SJCRH30 (cell line): ENCODE measurements at regions not wholly inside any gene's neighbourhood (a gene's known extent, or its start where the extent isn't known, plus 50 kb on each side); places are given as distances from the start of the nearest gene placed in this dataset.
"Not testable (repeated sequence)": the region's sequence is repeated elsewhere in the genome, so short reads cannot be mapped to it uniquely, and the experiment has no call there.

Experiments
- DNase-seq, 2 experiments: peaks; one replicate each; pipeline ENCODE4 v3.0.0-alpha.2; 2015 to 2020
- H3K27ac ChIP-seq: fragments of 250-450 bp; sonication (Bioruptor Pico); 2 replicates; pipeline ENCODE4 v1.5.1; 2020; ENCODE audit warnings: mild to moderate bottlenecking, moderate library complexity
- H3K27me3 ChIP-seq: fragments of 250-450 bp; sonication (Bioruptor Pico); 2 replicates; pipeline ENCODE4 v1.5.1; 2020; ENCODE audit warnings: mild to moderate bottlenecking, moderate library complexity
- H3K36me3 ChIP-seq: fragments of 250-450 bp; sonication (Bioruptor Pico); 2 replicates; pipeline ENCODE4 v1.5.1; 2020; ENCODE audit warnings: mild to moderate bottlenecking, moderate library complexity
- H3K4me1 ChIP-seq: fragments of 250-450 bp; sonication (Bioruptor Pico); 2 replicates; pipeline ENCODE4 v1.5.1; 2020; ENCODE audit warnings: mild to moderate bottlenecking, moderate library complexity
- H3K4me3 ChIP-seq: fragments of 250-450 bp; sonication (Bioruptor Pico); 2 replicates; pipeline ENCODE4 v1.5.1; 2020; ENCODE audit warnings: mild to moderate bottlenecking, moderate library complexity
- H3K9me3 ChIP-seq: fragments of 250-450 bp; sonication (Bioruptor Pico); replicated peaks from 2 replicates; pipeline ENCODE4 v1.5.1; 2020; ENCODE audit warnings: mild to moderate bottlenecking, moderate library complexity

DNA sequence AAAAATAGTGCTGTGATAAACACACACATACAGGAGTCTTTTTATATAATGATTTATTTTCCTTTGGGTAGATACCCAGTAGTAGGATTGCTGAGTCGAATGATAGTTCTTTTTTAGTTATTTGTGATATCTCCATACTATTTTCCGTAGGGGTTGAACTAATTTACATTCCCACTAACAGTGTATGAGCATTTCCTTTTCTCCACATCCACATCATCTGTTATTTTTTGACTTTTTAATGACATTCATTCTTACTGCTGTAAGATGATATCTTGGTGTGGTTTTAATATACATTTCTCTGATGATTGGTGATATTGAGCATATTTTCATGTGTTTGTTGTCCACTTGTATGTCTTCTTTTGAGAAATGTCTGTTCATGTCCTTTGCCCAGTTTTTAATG is 78.3 kb downstream of the NIBAN1 start:
- H3K27me3 ChIP-seq = no peaks in the 10 kb centered on the region
- H3K4me3 ChIP-seq = no peak overlapping the region
- H3K9me3 ChIP-seq = no peaks in the 10 kb centered on the region
- no peaks in the 10 kb centered on the region for H3K4me1 ChIP-seq
- no peaks in the 10 kb centered on the region for H3K36me3 ChIP-seq
- no peak overlapping the region for H3K27ac ChIP-seq
- DNase-seq = no peak

- H3K4me3 ChIP-seq = no peak overlapping the region
- no peaks in the 10 kb centered on the region for H3K27me3 ChIP-seq
- no peaks in the 10 kb centered on the region for H3K4me1 ChIP-seq
- no peak overlapping the region for H3K27ac ChIP-seq
- DNase-seq = no peak
- no peaks in the 10 kb centered on the region for H3K9me3 ChIP-seq
- no peaks in the 10 kb centered on the region for H3K36me3 ChIP-seq
These were observed 79.2 kb downstream of the NIBAN1 start for GRCh38 chr1:184895086-184895485.

DNA sequence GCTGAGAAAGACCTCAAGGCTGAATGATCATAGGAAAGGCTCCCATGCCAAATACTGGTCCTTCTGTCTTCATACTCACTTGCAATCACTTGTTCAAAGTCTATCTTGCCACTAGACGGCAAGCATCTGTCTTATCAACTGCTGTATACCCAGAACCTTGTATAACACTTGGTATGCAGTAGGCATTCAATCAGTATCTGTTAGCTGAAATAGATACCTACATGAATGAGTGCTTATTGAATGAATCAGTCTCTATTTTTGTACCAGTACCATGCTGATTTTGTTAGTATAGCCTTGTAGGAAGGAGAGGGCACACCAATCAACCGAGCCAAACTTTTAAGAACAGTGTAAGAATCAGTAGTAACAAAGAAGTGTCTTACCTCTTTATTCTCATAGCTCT is 80.6 kb downstream of the NIBAN1 start:
- Histone ChIP-seq H3K9me3 (no peaks in the 10 kb centered on the region), H3K27ac (no peak overlapping the region), H3K4me3 (no peak overlapping the region), H3K27me3 (no peaks in the 10 kb centered on the region), H3K4me1 (no peaks in the 10 kb centered on the region), H3K36me3 (no peaks in the 10 kb centered on the region)
- DNase-seq = no peak

DNA sequence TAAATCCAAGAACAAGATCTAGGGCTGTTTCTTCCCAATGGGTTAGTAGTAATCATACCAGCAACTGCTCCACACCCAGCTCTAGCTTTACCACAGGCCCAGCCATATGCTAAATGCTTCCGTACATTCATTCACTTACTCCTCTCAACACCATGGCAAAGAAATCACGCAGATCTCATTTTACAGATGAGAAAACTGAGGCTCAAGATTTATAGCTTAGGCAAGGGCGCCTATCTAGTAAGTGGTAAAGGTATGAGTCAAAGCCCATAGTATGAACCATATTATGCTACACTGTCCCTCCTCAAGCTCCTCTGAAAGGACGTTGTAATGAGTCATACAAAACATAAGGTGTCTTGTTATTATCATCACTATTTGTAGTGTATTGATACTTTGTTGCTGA is 82.2 kb downstream of the NIBAN1 start:
- Histone ChIP-seq H3K4me3 (no peak overlapping the region), H3K9me3 (no peaks in the 10 kb centered on the region), H3K36me3 (no peaks in the 10 kb centered on the region), H3K4me1 (no peaks in the 10 kb centered on the region), H3K27ac (no peak overlapping the region), H3K27me3 (no peaks in the 10 kb centered on the region)
- no peak for DNase-seq

DNA sequence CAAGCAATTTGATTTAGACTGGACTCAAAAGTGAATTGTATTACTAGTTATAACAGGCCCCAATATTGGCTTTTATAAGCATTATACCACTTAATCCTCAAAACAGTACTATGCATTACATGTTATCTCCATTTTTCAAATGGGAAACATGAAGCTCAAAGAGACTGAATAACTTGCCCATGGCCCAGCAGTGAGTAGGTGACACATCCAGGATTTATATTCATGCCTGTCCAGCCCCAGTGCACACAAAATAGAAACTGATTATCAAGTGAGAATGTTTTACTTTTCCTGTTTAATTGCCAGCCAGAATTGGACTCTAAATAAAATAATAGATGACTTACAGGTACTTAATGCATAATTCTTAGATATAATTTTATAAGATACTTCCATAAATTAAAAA is 82.9 kb downstream of the NIBAN1 start:
- Histone ChIP-seq H3K4me1 (no peaks in the 10 kb centered on the region), H3K4me3 (no peak overlapping the region), H3K27ac (no peak overlapping the region), H3K9me3 (no peaks in the 10 kb centered on the region), H3K36me3 (no peaks in the 10 kb centered on the region), H3K27me3 (no peaks in the 10 kb centered on the region)
- DNase-seq = no peak

GRCh38 chr1:184890539-184890973 is 83.8 kb downstream of the NIBAN1 start:
- H3K36me3 ChIP-seq = no peaks in the 10 kb centered on the region
- no peaks in the 10 kb centered on the region for H3K9me3 ChIP-seq
- no peak overlapping the region for H3K27ac ChIP-seq
- H3K4me3 ChIP-seq = no peak overlapping the region
- H3K4me1 ChIP-seq = no peaks in the 10 kb centered on the region
- no peak for DNase-seq
- H3K27me3 ChIP-seq = no peaks in the 10 kb centered on the region

DNA sequence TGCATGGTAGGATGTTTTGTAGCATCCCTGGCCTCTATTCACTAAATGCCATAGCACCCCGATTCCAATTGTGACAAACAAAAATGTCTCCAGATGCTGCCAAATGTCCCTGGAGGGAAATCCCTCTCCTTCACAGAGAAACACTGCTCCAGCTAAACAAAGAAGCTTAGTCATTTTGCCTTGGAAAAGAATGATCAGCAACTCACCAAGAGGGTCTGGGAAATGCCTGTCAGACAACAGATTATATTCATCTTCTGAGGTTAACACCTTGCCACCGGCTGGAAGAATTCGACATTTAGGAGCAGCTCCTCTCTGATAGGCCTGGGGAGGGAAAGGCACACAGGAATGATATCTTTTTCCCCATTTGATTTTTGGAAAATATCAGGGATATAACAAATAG is 84.4 kb downstream of the NIBAN1 start:
- H3K4me3 ChIP-seq = no peak overlapping the region
- H3K36me3 ChIP-seq = no peaks in the 10 kb centered on the region
- H3K27ac ChIP-seq = no peak overlapping the region
- H3K9me3 ChIP-seq = no peaks in the 10 kb centered on the region
- no peaks in the 10 kb centered on the region for H3K27me3 ChIP-seq
- no peaks in the 10 kb centered on the region for H3K4me1 ChIP-seq
- DNase-seq = no peak

- Histone ChIP-seq H3K27ac (no peak overlapping the region), H3K36me3 (no peaks in the 10 kb centered on the region), H3K4me3 (no peak overlapping the region)
These were observed 85.1 kb downstream of the NIBAN1 start for GRCh38 chr1:184889166-184889565.

GRCh38 chr1:184888505-184888904 is 85.8 kb downstream of the NIBAN1 start:
- no peaks in the 10 kb centered on the region for H3K27me3 ChIP-seq
- no peak overlapping the region for H3K27ac ChIP-seq
- H3K9me3 ChIP-seq = no peaks in the 10 kb centered on the region
- H3K36me3 ChIP-seq = no peaks in the 10 kb centered on the region
- H3K4me3 ChIP-seq = no peak overlapping the region
- DNase-seq = no peak
- no peaks in the 10 kb centered on the region for H3K4me1 ChIP-seq

More at GRCh38 chr1:184889166-184889565, 85.1 kb downstream of the NIBAN1 start:
- no peaks in the 10 kb centered on the region for H3K4me1 ChIP-seq
- H3K27me3 ChIP-seq = no peaks in the 10 kb centered on the region
- H3K9me3 ChIP-seq = no peaks in the 10 kb centered on the region
- no peak for DNase-seq

- no peak overlapping the region for H3K27ac ChIP-seq
- no peaks in the 10 kb centered on the region for H3K9me3 ChIP-seq
- no peak overlapping the region for H3K4me3 ChIP-seq
- H3K4me1 ChIP-seq = no peaks in the 10 kb centered on the region
- H3K27me3 ChIP-seq = no peaks in the 10 kb centered on the region
- no peak for DNase-seq
- no peaks in the 10 kb centered on the region for H3K36me3 ChIP-seq
These were observed 91.1 kb downstream of the NIBAN1 start for GRCh38 chr1:184882957-184883815.

DNA sequence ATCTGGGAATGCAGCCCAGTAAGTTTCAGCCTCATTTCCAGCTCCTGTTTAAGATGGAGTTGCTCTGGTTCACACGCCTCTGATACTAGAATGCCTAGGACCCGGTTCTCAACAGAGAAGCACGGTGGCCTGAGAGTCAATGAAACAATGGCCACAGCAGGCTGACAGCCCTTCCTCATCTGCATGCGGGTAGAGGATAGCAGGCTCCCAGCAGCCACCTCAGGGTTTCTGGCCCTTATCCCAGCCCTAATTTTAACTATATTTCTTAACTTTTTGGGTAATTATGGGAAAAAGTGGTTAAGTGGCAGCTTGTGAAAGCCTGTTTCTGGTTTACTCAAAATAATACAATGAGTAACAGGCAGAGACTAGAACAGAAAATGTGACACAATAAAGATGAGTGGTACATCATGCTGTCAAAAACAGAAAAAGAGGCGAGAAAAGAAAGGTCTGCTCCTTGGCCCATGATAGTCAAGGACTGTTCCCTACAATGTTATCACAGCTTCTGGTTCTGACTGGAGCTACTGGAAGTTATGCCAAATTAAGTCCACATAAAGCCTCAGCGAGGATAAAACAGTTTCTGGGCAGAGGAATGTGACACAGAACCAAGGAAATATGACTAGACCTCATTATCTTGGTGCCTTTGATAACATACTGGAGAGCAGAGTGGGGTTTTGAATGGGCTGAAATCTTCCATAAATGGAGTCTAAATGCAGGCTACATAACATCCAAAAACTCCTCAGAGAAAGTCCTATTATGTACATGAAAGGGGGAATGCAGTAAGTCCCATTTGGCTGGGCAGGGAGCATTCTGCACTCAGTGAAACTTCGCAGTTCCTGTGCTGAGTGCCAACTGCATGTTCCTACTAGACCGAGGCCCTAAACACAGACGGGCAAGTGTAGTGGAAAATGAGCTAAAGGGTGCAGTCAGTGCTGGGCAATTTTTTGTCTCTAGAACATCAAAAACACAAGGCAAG is 92.1 kb downstream of the NIBAN1 start:
- Histone ChIP-seq H3K36me3 (no peaks in the 10 kb centered on the region), H3K27ac (no peak overlapping the region), H3K27me3 (no peaks in the 10 kb centered on the region), H3K4me1 (no peaks in the 10 kb centered on the region), H3K9me3 (no peaks in the 10 kb centered on the region), H3K4me3 (no peak overlapping the region)
- no peak for DNase-seq

- no peak overlapping the region for H3K4me3 ChIP-seq
- H3K27ac ChIP-seq = no peak overlapping the region
- no peaks in the 10 kb centered on the region for H3K4me1 ChIP-seq
- H3K36me3 ChIP-seq = no peaks in the 10 kb centered on the region
- DNase-seq = no peak
- H3K27me3 ChIP-seq = no peaks in the 10 kb centered on the region
- H3K9me3 ChIP-seq = no peaks in the 10 kb centered on the region
These were observed 94.3 kb downstream of the NIBAN1 start for GRCh38 chr1:184879876-184880557.

- Histone ChIP-seq H3K27ac (no peak overlapping the region), H3K27me3 (no peaks in the 10 kb centered on the region), H3K4me3 (no peak overlapping the region), H3K36me3 (no peaks in the 10 kb centered on the region), H3K4me1 (no peaks in the 10 kb centered on the region), H3K9me3 (no peaks in the 10 kb centered on the region)
- DNase-seq = no peak
These were observed 95.7 kb downstream of the NIBAN1 start for GRCh38 chr1:184878602-184879001.

GRCh38 chr1:184878002-184878401 is 96.3 kb downstream of the NIBAN1 start:
- no peak for DNase-seq
- Histone ChIP-seq H3K36me3 (no peaks in the 10 kb centered on the region), H3K27ac (no peak overlapping the region), H3K9me3 (no peaks in the 10 kb centered on the region), H3K4me3 (no peak overlapping the region), H3K27me3 (no peaks in the 10 kb centered on the region), H3K4me1 (no peaks in the 10 kb centered on the region)

GRCh38 chr1:184876015-184876414 is 98.3 kb downstream of the NIBAN1 start:
- H3K9me3 ChIP-seq, H3K4me1 ChIP-seq, H3K27ac ChIP-seq, DNase-seq, H3K27me3 ChIP-seq, H3K36me3 ChIP-seq, H3K4me3 ChIP-seq: not testable (repeated sequence)
